GM12878 (cell line): ENCODE measurements at regions not wholly inside any gene's neighbourhood (a gene's known extent, or its start where the extent isn't known, plus 50 kb on each side); places are given as distances from the start of the nearest gene placed in this dataset.

Source experiments
- ATAC-seq: fragments of 200-7000 bp; cut with Tn5 transposase; 3 replicates; pipeline ENCODE4 v1.9.1; 2020; ENCODE audit warnings: mild to moderate bottlenecking, moderate library complexity
- BruUV-seq: library from RNA; stranded (reverse); fragments of 400-500 nt; replicated peaks from 2 replicates; lab custom pipeline; 2021; lab: Mats Ljungman, UMichigan
- CTCF ChIA-PET: fragments of 300-600 bp; sonication (Branson Sonifier 250); formaldehyde crosslinking; extraction: SDS; loops from one replicate; lab custom pipeline; 2021; ENCODE audit warnings: inconsistent platforms; lab: Yijun Ruan, JAX
- POLR2A ChIA-PET: fragments of 350-600 bp; formaldehyde crosslinking; extraction: SDS; loops from one replicate; lab custom pipeline; 2021; ENCODE audit warnings: inconsistent platforms; lab: Charles Lee
- RAD21 ChIA-PET: fragments of 300-600 bp; sonication (Branson Sonifier 250); formaldehyde crosslinking; loops from one replicate; lab custom pipeline; 2023; ENCODE audit warnings: antibody characterized with exemption; ENCODE audit not compliant: unreplicated experiment; lab: Charles Lee
- SMC1A ChIA-PET: fragments of 300-600 bp; sonication (Branson Sonifier 250); formaldehyde crosslinking; loops from one replicate; lab custom pipeline; 2023; ENCODE audit not compliant: unreplicated experiment, uncharacterized antibody; lab: Charles Lee
- DNase-seq: peaks from one replicate; pipeline ENCODE4 v3.0.0-alpha.2; 2011; ENCODE audit warnings: low read depth, low spot score
- FAIRE-seq: peaks from 3 replicates; lab custom pipeline; 2011; peaks lifted over from hg19 to GRCh38; lab: Jason Lieb, UNC
- H2AFZ ChIP-seq: 2 replicates; pipeline ENCODE4 v1.6.0; 2011; ENCODE audit warnings: low read depth, low read length, control low read depth; ENCODE audit not compliant: control insufficient read depth
- H3K27ac ChIP-seq: 2 replicates; pipeline ENCODE4 v1.5.1; 2011; ENCODE audit warnings: control low read depth; ENCODE audit not compliant: control insufficient read depth, insufficient read depth
- H3K27me3 ChIP-seq, 2 experiments: replicated peaks in 1 of 2; 2 replicates each; pipeline versions ENCODE4 v1.6.0 to v1.6.1; 2011; ENCODE audit warnings: low read length in 1 of 2; ENCODE audit not compliant: control insufficient read depth in 2 of 2, insufficient read depth in 2 of 2
- H3K36me3 ChIP-seq, 2 experiments: 2 replicates each; pipeline ENCODE4 v1.5.1; 2011; ENCODE audit warnings: low read length in 1 of 2; ENCODE audit not compliant: control insufficient read depth in 2 of 2, insufficient read depth in 2 of 2
- H3K4me1 ChIP-seq: 2 replicates; pipeline ENCODE4 v1.6.1; 2011; ENCODE audit warnings: mild to moderate bottlenecking, low read length, moderate library complexity, mixed read lengths; ENCODE audit not compliant: control insufficient read depth, insufficient read depth
- H3K4me2 ChIP-seq: 2 replicates; pipeline ENCODE4 v1.6.0; 2011; ENCODE audit warnings: control low read depth; ENCODE audit not compliant: control insufficient read depth, insufficient read depth
- H3K4me3 ChIP-seq: fragments of 200-600 bp; sonication (generic); 2 replicates; pipeline ENCODE4 v1.5.1; 2016
- H3K79me2 ChIP-seq: 2 replicates; pipeline ENCODE4 v1.6.0; 2011; ENCODE audit warnings: low read length; ENCODE audit not compliant: control insufficient read depth, insufficient read depth
- H3K9ac ChIP-seq: 2 replicates; pipeline ENCODE4 v1.8.0; 2011; ENCODE audit warnings: low read length, control low read depth, mixed read lengths; ENCODE audit not compliant: control insufficient read depth, insufficient read depth
- H3K9me3 ChIP-seq: replicated peaks from 3 replicates; pipeline ENCODE4 v1.5.1; 2011; ENCODE audit warnings: mild to moderate bottlenecking, low read length; ENCODE audit not compliant: control insufficient read depth, insufficient read depth
- H4K20me1 ChIP-seq: 2 replicates; pipeline ENCODE4 v1.6.0; 2011; ENCODE audit not compliant: control insufficient read depth, insufficient read depth
- ATF7 ChIP-seq: fragments of 450-650 bp; IDR thresholded peaks from 2 replicates; pipeline ENCODE4 v1.6.1; 2016; ENCODE audit warnings: low read depth, mild to moderate bottlenecking
- KDM1A ChIP-seq: fragments of 200-600 bp; sonication (generic); IDR thresholded peaks from 2 replicates; pipeline ENCODE4 v1.6.1; 2016; ENCODE audit warnings: borderline replicate concordance
- MEF2B ChIP-seq: fragments of 450-650 bp; IDR thresholded peaks from 2 replicates; pipeline ENCODE4 v1.6.1; 2018; ENCODE audit warnings: mild to moderate bottlenecking, moderate library complexity; ENCODE audit not compliant: partially characterized antibody, poor library complexity, severe bottlenecking
- MTA2 ChIP-seq: fragments of 450-650 bp; IDR thresholded peaks from 2 replicates; pipeline ENCODE4 v1.6.1; 2016; ENCODE audit warnings: low read depth, mild to moderate bottlenecking, moderate library complexity
- RBBP5 ChIP-seq: fragments of 200-600 bp; sonication (generic); conservative IDR thresholded peaks from 2 replicates; pipeline ENCODE4 v1.6.1; 2016
- SIX5 ChIP-seq: IDR thresholded peaks from 2 replicates; pipeline ENCODE4 v1.6.1; 2011; ENCODE audit warnings: mild to moderate bottlenecking, low read depth, low read length, moderate library complexity; ENCODE audit not compliant: severe bottlenecking
- ZBTB40 ChIP-seq: fragments of 450-650 bp; IDR thresholded peaks from 2 replicates; pipeline ENCODE4 v1.6.1; 2016; ENCODE audit warnings: mild to moderate bottlenecking, moderate library complexity, borderline replicate concordance
- ZNF207 ChIP-seq: fragments of 450-650 bp; IDR thresholded peaks from 2 replicates; pipeline ENCODE4 v1.6.1; 2014; ENCODE audit warnings: antibody characterized with exemption, mild to moderate bottlenecking, borderline replicate concordance
- ZNF592 ChIP-seq: fragments of 450-650 bp; IDR thresholded peaks from 2 replicates; pipeline ENCODE4 v1.6.1; 2017; ENCODE audit warnings: mild to moderate bottlenecking, moderate library complexity
- ZSCAN29 ChIP-seq: fragments of 450-650 bp; IDR thresholded peaks from 2 replicates; pipeline ENCODE4 v1.6.1; 2017; ENCODE audit warnings: mild to moderate bottlenecking, moderate library complexity
- ZZZ3 ChIP-seq: IDR thresholded peaks from 2 replicates; pipeline ENCODE4 v1.6.1; 2011; ENCODE audit warnings: low read depth; ENCODE audit not compliant: control insufficient read depth, insufficient read length
- WGBS: methylation state at CpG from one replicate; pipeline ENCODE4 v1.1.6; 2016; ENCODE audit warnings: low lambda C conversion rate; ENCODE audit not compliant: insufficient replicate concordance, insufficient coverage; ENCODE audit errors: missing lambda C conversion rate; 5-methylcytosine and 5-hydroxymethylcytosine counted together
- in situ Hi-C: fragments of 300-500 bp; cut with MboI; formaldehyde crosslinking; loops from 9 replicates; pipeline ENCODE4 v1.14.3; 2018; ENCODE audit warnings: mixed read lengths
- intact Hi-C: fragments of 100-400 bp; cut with micrococcal nuclease; formaldehyde crosslinking; loops from one replicate; pipeline ENCODE4 v1.14.2; 2022; ENCODE audit not compliant: unreplicated experiment
- TF ChIP-seq, protein P1 (sequence below): fragments of 450-650 bp; conservative IDR thresholded peaks from 2 replicates; pipeline ENCODE4 v1.6.1; 2017; ENCODE audit warnings: mild to moderate bottlenecking, moderate library complexity

GRCh38 chr10:89120931-89121763 lies 86.0 kb downstream of the CH25H start (continued):
- TF ChIP-seq ZNF592 (no peak), ATF7 (no peak), ZNF207 (no peak)
- TF ChIP-seq, protein P1, sequence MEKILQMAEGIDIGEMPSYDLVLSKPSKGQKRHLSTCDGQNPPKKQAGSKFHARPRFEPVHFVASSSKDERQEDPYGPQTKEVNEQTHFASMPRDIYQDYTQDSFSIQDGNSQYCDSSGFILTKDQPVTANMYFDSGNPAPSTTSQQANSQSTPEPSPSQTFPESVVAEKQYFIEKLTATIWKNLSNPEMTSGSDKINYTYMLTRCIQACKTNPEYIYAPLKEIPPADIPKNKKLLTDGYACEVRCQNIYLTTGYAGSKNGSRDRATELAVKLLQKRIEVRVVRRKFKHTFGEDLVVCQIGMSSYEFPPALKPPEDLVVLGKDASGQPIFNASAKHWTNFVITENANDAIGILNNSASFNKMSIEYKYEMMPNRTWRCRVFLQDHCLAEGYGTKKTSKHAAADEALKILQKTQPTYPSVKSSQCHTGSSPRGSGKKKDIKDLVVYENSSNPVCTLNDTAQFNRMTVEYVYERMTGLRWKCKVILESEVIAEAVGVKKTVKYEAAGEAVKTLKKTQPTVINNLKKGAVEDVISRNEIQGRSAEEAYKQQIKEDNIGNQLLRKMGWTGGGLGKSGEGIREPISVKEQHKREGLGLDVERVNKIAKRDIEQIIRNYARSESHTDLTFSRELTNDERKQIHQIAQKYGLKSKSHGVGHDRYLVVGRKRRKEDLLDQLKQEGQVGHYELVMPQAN = no peak

DNA sequence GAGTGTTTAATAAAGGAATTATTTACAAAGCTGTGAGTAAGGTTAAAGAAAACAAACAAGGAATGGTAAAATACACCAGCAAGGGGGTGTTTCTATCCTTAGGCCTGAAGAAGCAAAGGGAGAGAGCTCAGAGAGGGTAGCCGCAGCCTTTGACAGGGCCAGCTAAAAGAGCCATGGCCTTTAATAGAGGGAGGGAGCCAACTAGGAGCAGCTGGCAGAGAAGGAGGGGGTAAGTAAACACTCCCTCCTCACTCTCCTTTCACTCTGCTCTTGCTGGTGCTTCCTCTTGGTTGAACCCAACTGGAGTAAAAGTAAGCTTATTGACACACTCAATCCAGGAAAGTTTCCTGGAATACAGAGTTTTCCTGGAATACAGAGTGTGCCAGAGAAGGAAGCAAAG lies 87.5 kb downstream of the CH25H start:
- CTCF ChIA-PET = interaction anchor here (1.2 kb wide), 1 partner anchor 98 kb away, joined by 3 read pairs; no protein-coding TSS in a partner anchor
- RAD21 ChIA-PET = no interaction called here
- no peak for FAIRE-seq
- in situ Hi-C loops (no loop called here), intact Hi-C loops (no loop called here)
- H3K4me2 ChIP-seq = no peak overlapping the region
- no peak for ATAC-seq
- BruUV-seq = no TSS peak
- H3K36me3 ChIP-seq = no peaks in the 10 kb centered on the region
- no peaks in the 10 kb centered on the region for H3K79me2 ChIP-seq
- H2AFZ ChIP-seq = no peak overlapping the region
- no peaks in the 10 kb centered on the region for H4K20me1 ChIP-seq
- no peak overlapping the region for H3K4me3 ChIP-seq
- 56% methylated on average over 1 of the region's 1 CpG for WGBS
- DNase-seq = no peak
- SMC1A ChIA-PET = interaction anchor here (0.6 to 1.1 kb wide), 3 partner anchors 130 to 188 kb away, joined by 3 to 4 read pairs (median 3); no protein-coding TSS in a partner anchor
- H3K27me3 ChIP-seq = no peaks in the 10 kb centered on the region
- no peak overlapping the region for H3K9ac ChIP-seq
- POLR2A ChIA-PET = no interaction called here
- no peaks in the 10 kb centered on the region for H3K4me1 ChIP-seq
- H3K9me3 ChIP-seq = no peaks in the 10 kb centered on the region
- H3K27ac ChIP-seq = no peak overlapping the region
- TF ChIP-seq ZBTB40 = no peak
- TF ChIP-seq MEF2B = no peak
- TF ChIP-seq SIX5 = no peak
- TF ChIP-seq KDM1A = no peak
- TF ChIP-seq RBBP5 = no peak
- no peak for TF ChIP-seq ZZZ3
- TF ChIP-seq ZSCAN29 = no peak
- TF ChIP-seq MTA2 = no peak
